ENCODE measurements at regions not wholly inside any gene's neighbourhood (a gene's known extent, or its start where the extent isn't known, plus 50 kb on each side); places are given as distances from the start of the nearest gene placed in this dataset.

DNA sequence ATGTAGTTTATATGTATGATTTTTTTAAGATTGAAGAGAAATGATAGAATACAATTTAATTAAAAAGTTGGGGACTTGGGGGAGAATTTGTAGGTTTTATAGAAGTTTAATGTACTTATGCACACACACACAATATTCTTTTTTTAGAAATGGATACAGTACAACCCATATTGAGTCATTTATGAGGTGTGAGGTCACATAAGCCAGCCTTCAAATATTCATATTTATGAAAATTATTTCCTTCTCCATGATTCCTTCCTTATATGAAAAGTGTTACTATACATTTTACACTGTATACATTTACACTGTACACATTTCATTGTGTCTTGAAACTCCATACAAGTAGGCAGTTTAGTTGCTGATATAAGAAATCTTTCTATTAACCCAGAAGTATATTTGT lies 96.2 kb upstream of the CHODL start:
- ChIA-PET POLR2A (no interaction called here), CTCF (no interaction called here)
- no peak for DNase-seq
- H3K4me1 Mint-ChIP-seq = no peaks in the 10 kb centered on the region
- intact Hi-C loops (cut with micrococcal nuclease) = no loop called here
- H3K27ac Mint-ChIP-seq = no peak overlapping the region
- no peaks in the 10 kb centered on the region for H3K9me3 Mint-ChIP-seq
- TF ChIP-seq CTCF (IDR thresholded peaks at IDR 0.05) = no peak
- no peaks in the 10 kb centered on the region for H3K36me3 Mint-ChIP-seq (ENCODE audit: low read depth)
- no peak for ATAC-seq (ENCODE audit: low read depth)
- H3K27me3 Mint-ChIP-seq = no peaks in the 10 kb centered on the region
- H3K4me3 Mint-ChIP-seq = no peak overlapping the region

DNA sequence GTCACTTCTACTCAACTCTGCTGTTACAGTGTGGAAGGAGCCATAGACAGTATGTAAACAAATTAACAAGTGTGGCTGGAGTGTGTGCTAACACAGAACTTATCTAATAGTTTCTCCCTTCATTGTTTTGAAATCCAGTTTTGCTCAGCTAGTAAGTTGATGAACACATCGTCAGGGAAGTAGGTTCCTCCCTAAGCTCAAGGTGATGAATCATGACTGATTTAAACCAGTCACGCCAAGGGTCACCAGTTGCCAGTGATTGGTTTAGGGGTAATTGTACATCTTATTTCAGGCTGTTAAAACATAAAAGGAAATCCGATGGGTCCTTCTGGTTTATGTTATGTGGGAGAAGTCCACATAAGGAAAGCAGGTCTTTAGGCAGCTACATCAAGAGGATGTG lies 97.0 kb upstream of the CHODL start:
- Mint-ChIP-seq H3K27ac (no peak overlapping the region), H3K9me3 (no peaks in the 10 kb centered on the region), H3K4me3 (no peak overlapping the region), H3K27me3 (no peaks in the 10 kb centered on the region), H3K4me1 (no peaks in the 10 kb centered on the region), H3K36me3 (ENCODE audit: low read depth) (no peaks in the 10 kb centered on the region)
- CTCF ChIA-PET = no interaction called here
- intact Hi-C loops (cut with micrococcal nuclease) = no loop called here
- POLR2A ChIA-PET = no interaction called here
- ATAC-seq (ENCODE audit: low read depth) (no peak), DNase-seq (no peak)
- TF ChIP-seq CTCF (IDR thresholded peaks at IDR 0.05) = no peak

DNA sequence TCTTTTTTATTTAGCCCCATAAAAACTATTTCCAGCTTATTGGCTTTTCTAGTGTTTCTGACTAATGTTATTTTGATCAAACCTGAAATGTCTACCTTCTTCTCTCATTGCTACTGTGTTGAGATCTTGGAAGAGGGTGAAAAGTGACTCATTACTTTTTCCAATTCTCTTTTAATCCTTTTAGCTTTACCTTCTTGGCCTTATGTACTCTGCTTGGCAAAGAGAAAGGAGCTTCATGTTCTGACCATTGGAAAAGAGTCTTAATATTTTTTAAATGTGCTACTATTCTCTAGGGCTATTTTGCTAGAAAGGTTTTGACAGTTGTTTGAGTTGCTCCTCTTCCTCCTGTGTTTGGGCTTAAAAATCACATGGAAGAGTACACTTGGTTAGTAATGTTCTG lies 97.8 kb upstream of the CHODL start:
- intact Hi-C loops (cut with micrococcal nuclease) = no loop called here
- no peak for TF ChIP-seq CTCF (IDR thresholded peaks at IDR 0.05)
- Mint-ChIP-seq H3K27ac (no peak overlapping the region), H3K4me1 (no peaks in the 10 kb centered on the region), H3K9me3 (no peaks in the 10 kb centered on the region), H3K36me3 (ENCODE audit: low read depth) (no peaks in the 10 kb centered on the region), H3K4me3 (no peak overlapping the region), H3K27me3 (no peaks in the 10 kb centered on the region)
- ATAC-seq (ENCODE audit: low read depth) (no peak), DNase-seq (no peak)
- POLR2A ChIA-PET = no interaction called here
- CTCF ChIA-PET = no interaction called here

- H3K4me3 Mint-ChIP-seq = no peak overlapping the region
- TF ChIP-seq CTCF (IDR thresholded peaks at IDR 0.05) = no peak
- CTCF ChIA-PET = no interaction called here
Observed at GRCh38 chr21:18144339-18144738, 100.3 kb upstream of the CHODL start.

GRCh38 chr21:18142655-18143054 lies 102.0 kb upstream of the CHODL start:
- H3K9me3 Mint-ChIP-seq = peaks cover 4% of the 10 kb centered on the region
- no peaks in the 10 kb centered on the region for H3K4me1 Mint-ChIP-seq
- H3K27ac Mint-ChIP-seq = no peak overlapping the region
- DNase-seq (no peak), ATAC-seq (ENCODE audit: low read depth) (no peak)
- intact Hi-C loops (cut with micrococcal nuclease) = no loop called here
- CTCF ChIA-PET = no interaction called here
- H3K36me3 Mint-ChIP-seq (ENCODE audit: low read depth) = no peaks in the 10 kb centered on the region
- H3K27me3 Mint-ChIP-seq = no peaks in the 10 kb centered on the region
- TF ChIP-seq CTCF (IDR thresholded peaks at IDR 0.05) = no peak
- POLR2A ChIA-PET = no interaction called here
- H3K4me3 Mint-ChIP-seq = no peak overlapping the region

More at GRCh38 chr21:18144339-18144738, 100.3 kb upstream of the CHODL start:
- intact Hi-C loops (cut with micrococcal nuclease) = no loop called here
- no peak for DNase-seq
- Mint-ChIP-seq H3K36me3 (ENCODE audit: low read depth) (no peaks in the 10 kb centered on the region), H3K9me3 (no peaks in the 10 kb centered on the region), H3K4me1 (no peaks in the 10 kb centered on the region), H3K27ac (no peak overlapping the region), H3K27me3 (no peaks in the 10 kb centered on the region)
- POLR2A ChIA-PET = no interaction called here
- no peak for ATAC-seq (ENCODE audit: low read depth)
